ENCODE measurements at regions not wholly inside any gene's neighbourhood (a gene's known extent, or its start where the extent isn't known, plus 50 kb on each side); places are given as distances from the start of the nearest gene placed in this dataset.

- TF ChIP-seq ATF3 (CRISPR knock-in tag; IDR thresholded peaks at IDR 0.05): no peak
- no peak for TF ChIP-seq ETV6 (CRISPR knock-in tag; conservative IDR thresholded peaks at IDR 0.05)
- no peak for TF ChIP-seq GPBP1L1 (CRISPR knock-in tag; IDR thresholded peaks at IDR 0.05)
- TF ChIP-seq THYN1 (CRISPR knock-in tag; IDR thresholded peaks at IDR 0.05; ENCODE audit: borderline replicate concordance, low read depth): no peak
- TF ChIP-seq FLYWCH1 (CRISPR knock-in tag; IDR thresholded peaks at IDR 0.05): no peak
- no peak for TF ChIP-seq RFX1 (IDR thresholded peaks at IDR 0.05)
- no peak for TF ChIP-seq ZNF224 (CRISPR knock-in tag; IDR thresholded peaks at IDR 0.05)
- no peak for TF ChIP-seq MATR3 (CRISPR knock-in tag; IDR thresholded peaks at IDR 0.05)
- TF ChIP-seq PBX2 (CRISPR knock-in tag; IDR thresholded peaks at IDR 0.05): no peak
- TF ChIP-seq TCF7 (IDR thresholded peaks at IDR 0.05; ENCODE audit: low read depth): no peak
- TF ChIP-seq KMT2B (CRISPR knock-in tag; IDR thresholded peaks at IDR 0.05): no peak
- Histone ChIP-seq H4K20me1 (ENCODE audit: insufficient read depth, low read length) (no peaks in the 10 kb centered on the region), H2AFZ (ENCODE audit: low read length) (no peak overlapping the region), H3K4me1 (ENCODE audit: insufficient read depth, low read length) (no peaks in the 10 kb centered on the region), H3K4me2 (ENCODE audit: low read depth, low read length) (no peak overlapping the region), H3K27ac (ENCODE audit: extremely low read length, insufficient read depth, low read length) (no peak overlapping the region), H3K36me3 (replicated peaks in 1 of 2; ENCODE audit: control insufficient read depth in 1 of 2, insufficient read depth in 2 of 2, low read length in 2 of 2) (no peaks in the 10 kb centered on the region), H3K79me2 (ENCODE audit: insufficient read depth, low read length) (no peaks in the 10 kb centered on the region), H3K27me3 (ENCODE audit: control insufficient read depth in 1 of 2, insufficient read depth in 2 of 2, low read length in 2 of 2) (no peaks in the 10 kb centered on the region), H3K9me3 (ENCODE audit: low read length) (peaks cover 4% of the 10 kb centered on the region), H3K9ac (ENCODE audit: insufficient read depth, low read depth, low read length) (no peak overlapping the region), H3K4me3 (replicated peaks in 1 of 3; ENCODE audit: insufficient read depth in 1 of 3, low read depth in 2 of 3, low read length in 3 of 3) (no peak overlapping the region)
- in situ Hi-C loops (cut with HindIII; ENCODE audit: extremely low pct_ligation_motif_present, low pct_unique_long_range_greater_than_20kb) (no loop called here), intact Hi-C loops (cut with micrococcal nuclease; ENCODE audit: unreplicated experiment) (no loop called here)
- FAIRE-seq (no peak), ATAC-seq (no peak), DNase-seq (ENCODE audit: low spot score) (no peak)
- WGBS (ENCODE audit: low lambda C conversion rate): 10% methylated on average over 6 of the region's 6 CpGs
- CTCF ChIA-PET (ENCODE audit: low intra/inter-chr PET ratio, low total read pairs): no interaction called here
- BruUV-seq (replicated peaks): no TSS peak
- POLR2A ChIA-PET: no interaction called here
These were observed 726.4 kb upstream of the SOX11 start for GRCh38 chr2:4965556-4966320.
